CD4-positive, alpha-beta T cell (primary cell): ENCODE measurements at regions not wholly inside any gene's neighbourhood (a gene's known extent, or its start where the extent isn't known, plus 50 kb on each side); places are given as distances from the start of the nearest gene placed in this dataset.

Experiments
- ATAC-seq: fragments of 200-7000 bp; cut with Tn5 transposase; one replicate; pipeline ENCODE4 v1.10.0; 2022; ENCODE audit warnings: mild to moderate bottlenecking; ENCODE audit not compliant: poor library complexity
- CTCF ChIA-PET: fragments of 350-600 bp; sonication (Branson Sonifier 250); formaldehyde crosslinking; loops from one replicate; lab custom pipeline; 2021; ENCODE audit warnings: antibody characterized with exemption, inconsistent platforms; lab: Charles Lee
- POLR2A ChIA-PET: fragments of 350-600 bp; sonication (Branson Sonifier 250); formaldehyde crosslinking; loops from one replicate; lab custom pipeline; 2021; ENCODE audit warnings: antibody characterized with exemption, inconsistent platforms; lab: Charles Lee
- DNase-seq, 14 experiments: peaks; one replicate each; pipeline ENCODE4 v3.0.0-alpha.2; 2013 to 2020; ENCODE audit warnings: mixed read lengths in 2 of 14
- H3K27ac ChIP-seq, 2 donors: one replicate each; pipeline versions ENCODE4 v1.5.1 to v1.7.0; 2013; ENCODE audit warnings: low read length in 2 of 2, low read depth in 1 of 2, mild to moderate bottlenecking in 1 of 2
- H3K27me3 ChIP-seq, 2 experiments: 1 replicate in 1 of 2; 2 replicates in 1 of 2; pipeline versions ENCODE4 v1.6.1 to v1.7.0; 2013; ENCODE audit warnings: low read length in 2 of 2, control low read depth in 1 of 2, mild to moderate bottlenecking in 1 of 2, moderate library complexity in 1 of 2; ENCODE audit not compliant: insufficient read depth in 2 of 2, control insufficient read depth in 1 of 2
- H3K36me3 ChIP-seq: one replicate; pipeline ENCODE4 v1.6.1; 2013; ENCODE audit warnings: low read length, control low read depth; ENCODE audit not compliant: insufficient read depth
- H3K4me1 ChIP-seq: one replicate; pipeline ENCODE4 v1.6.1; 2013; ENCODE audit warnings: low read length, control low read depth; ENCODE audit not compliant: insufficient read depth
- H3K4me3 ChIP-seq: one replicate; pipeline ENCODE4 v1.5.1; 2013; ENCODE audit warnings: mild to moderate bottlenecking, low read length, moderate library complexity
- H3K9me3 ChIP-seq, 2 experiments: 1 replicate in 1 of 2; 2 replicates in 1 of 2; pipeline versions ENCODE4 v1.6.1 to v1.7.0; 2013; ENCODE audit warnings: low read length in 2 of 2, mild to moderate bottlenecking in 2 of 2, control low read depth in 1 of 2, moderate library complexity in 1 of 2; ENCODE audit not compliant: control insufficient read depth in 1 of 2, insufficient read depth in 1 of 2
- H3K27ac Mint-ChIP-seq: one replicate; pipeline ENCODE4 v1.8.0; 2020; ENCODE audit warnings: mixed read lengths
- H3K27me3 Mint-ChIP-seq: one replicate; pipeline ENCODE4 v1.8.0; 2021; ENCODE audit warnings: mixed read lengths
- H3K36me3 Mint-ChIP-seq: one replicate; pipeline ENCODE4 v1.8.0; 2021; ENCODE audit warnings: low read depth, mixed read lengths
- H3K4me1 Mint-ChIP-seq: one replicate; pipeline ENCODE4 v1.8.0; 2021; ENCODE audit warnings: low read depth, mixed read lengths
- H3K4me3 Mint-ChIP-seq: one replicate; pipeline ENCODE4 v1.8.0; 2020; ENCODE audit warnings: mild to moderate bottlenecking, mixed read lengths
- H3K9me3 Mint-ChIP-seq: one replicate; pipeline ENCODE4 v1.8.0; 2020; ENCODE audit warnings: mixed read lengths
- CTCF ChIP-seq: fragments of 200-600 bp; IDR thresholded peaks from one replicate; pipeline ENCODE4 v1.8.0; 2022; ENCODE audit warnings: antibody characterized with exemption, mild to moderate bottlenecking
- intact Hi-C, 2 experiments: fragments of 100-400 bp; cut with DNase I in 1 of 2; cut with micrococcal nuclease in 1 of 2; formaldehyde crosslinking; loops; one replicate each; pipeline versions ENCODE4 v1.15.1 to v1.9.0; 2023 to 2025; cut with DNase I, micrococcal nuclease

DNA sequence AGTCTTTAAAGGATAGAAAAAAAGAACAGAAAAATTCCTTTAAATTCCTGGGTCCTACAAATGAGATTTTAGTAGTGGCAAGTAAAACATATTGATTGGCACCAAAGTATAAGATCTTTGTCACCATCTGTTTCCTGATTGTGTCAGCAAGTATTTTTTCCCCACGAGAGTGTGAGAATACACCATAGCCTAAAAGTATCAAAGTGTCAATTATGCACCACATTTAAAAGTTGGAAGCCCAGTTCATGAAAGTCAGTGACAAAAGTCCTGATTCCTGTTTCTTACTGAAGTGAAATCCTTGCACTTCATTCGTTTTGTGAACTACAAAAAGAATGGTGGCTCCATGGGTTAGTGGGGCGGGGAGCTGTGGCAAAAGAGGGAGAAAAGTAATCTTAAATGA lies 83.8 kb upstream of the DPH6 start:
- ChIA-PET POLR2A (no interaction called here), CTCF (no interaction called here)
- Mint-ChIP-seq H3K27me3 (peaks cover 12% of the 10 kb centered on the region), H3K27ac (no peak overlapping the region), H3K36me3 (no peaks in the 10 kb centered on the region), H3K9me3 (no peaks in the 10 kb centered on the region), H3K4me3 (no peak overlapping the region), H3K4me1 (no peaks in the 10 kb centered on the region)
- H3K27ac ChIP-seq = no peak overlapping the region
- no peak for TF ChIP-seq CTCF
- no peak overlapping the region for H3K4me3 ChIP-seq
- no peaks in the 10 kb centered on the region for H3K36me3 ChIP-seq
- H3K4me1 ChIP-seq = no peaks in the 10 kb centered on the region
- ATAC-seq (no peak), DNase-seq (no peak)
- intact Hi-C loops = no loop called here
- no peaks in the 10 kb centered on the region for H3K9me3 ChIP-seq
- H3K27me3 ChIP-seq = peaks cover 0 to 5% of the 10 kb centered on the region in 2 experiments

- intact Hi-C loops = no loop called here
- CTCF ChIA-PET = no interaction called here
- no peak overlapping the region for H3K27ac ChIP-seq
- peaks cover 0 to 5% of the 10 kb centered on the region in 2 experiments for H3K27me3 ChIP-seq
- Mint-ChIP-seq H3K36me3 (no peaks in the 10 kb centered on the region), H3K4me3 (no peak overlapping the region), H3K27ac (no peak overlapping the region), H3K4me1 (no peaks in the 10 kb centered on the region), H3K27me3 (peaks cover 12% of the 10 kb centered on the region), H3K9me3 (no peaks in the 10 kb centered on the region)
- no peaks in the 10 kb centered on the region for H3K9me3 ChIP-seq
- H3K36me3 ChIP-seq = no peaks in the 10 kb centered on the region
- ATAC-seq (no peak), DNase-seq (peak in 1 of 14 experiments; percentile 3)
- TF ChIP-seq CTCF = no peak
- H3K4me1 ChIP-seq = no peaks in the 10 kb centered on the region
- POLR2A ChIA-PET = no interaction called here
- no peak overlapping the region for H3K4me3 ChIP-seq
Observed at GRCh38 chr15:35630532-35630931, 84.6 kb upstream of the DPH6 start.

- H3K9me3 ChIP-seq = no peaks in the 10 kb centered on the region
- DNase-seq (no peak), ATAC-seq (no peak)
- no peak overlapping the region for H3K4me3 ChIP-seq
- POLR2A ChIA-PET = no interaction called here
- no peak overlapping the region for H3K27ac ChIP-seq
- H3K27me3 Mint-ChIP-seq = peaks cover 12% of the 10 kb centered on the region
- no peaks in the 10 kb centered on the region for H3K36me3 Mint-ChIP-seq
- H3K4me1 ChIP-seq = no peaks in the 10 kb centered on the region
- peaks cover 0 to 5% of the 10 kb centered on the region in 2 experiments for H3K27me3 ChIP-seq
- H3K9me3 Mint-ChIP-seq = no peaks in the 10 kb centered on the region
- H3K4me3 Mint-ChIP-seq = no peak overlapping the region
- no peak overlapping the region for H3K27ac Mint-ChIP-seq
- no peaks in the 10 kb centered on the region for H3K4me1 Mint-ChIP-seq
- H3K36me3 ChIP-seq = no peaks in the 10 kb centered on the region
- intact Hi-C loops = no loop called here
- CTCF ChIA-PET = no interaction called here
- TF ChIP-seq CTCF = no peak
Observed at GRCh38 chr15:35630985-35631384, 85.0 kb upstream of the DPH6 start.
